H9 (cell line): ENCODE measurements at regions not wholly inside any gene's neighbourhood (a gene's known extent, or its start where the extent isn't known, plus 50 kb on each side); places are given as distances from the start of the nearest gene placed in this dataset.

Experiments used
- DNase-seq: peaks from one replicate; pipeline ENCODE4 v3.0.0-alpha.2; 2017
- H2AFZ ChIP-seq: one replicate; pipeline ENCODE4 v1.6.1; 2013; ENCODE audit warnings: mild to moderate bottlenecking, low read length, control low read depth, moderate library complexity
- H2AK5ac ChIP-seq: 2 replicates; pipeline ENCODE4 v1.6.1; 2013; ENCODE audit warnings: low read length, control low read depth, mixed read lengths; ENCODE audit not compliant: insufficient read length
- H2BK120ac ChIP-seq: one replicate; pipeline ENCODE4 v1.6.1; 2013; ENCODE audit warnings: low read depth, mild to moderate bottlenecking, low read length, control low read depth, inconsistent platforms; ENCODE audit not compliant: poor library complexity, severe bottlenecking
- H2BK12ac ChIP-seq: 2 replicates; pipeline ENCODE4 v1.6.1; 2013; ENCODE audit warnings: low read length, control low read depth, mixed read lengths, low read depth; ENCODE audit not compliant: insufficient read length
- H2BK15ac ChIP-seq: 2 replicates; pipeline ENCODE4 v1.6.1; 2013; ENCODE audit warnings: low read depth, low read length, control low read depth
- H2BK20ac ChIP-seq: one replicate; pipeline ENCODE4 v1.6.1; 2013; ENCODE audit warnings: low read depth, mild to moderate bottlenecking, low read length, control low read depth, inconsistent platforms; ENCODE audit not compliant: poor library complexity, severe bottlenecking
- H2BK5ac ChIP-seq: 2 replicates; pipeline ENCODE4 v1.6.1; 2013; ENCODE audit warnings: low read length, control low read depth, mixed read lengths; ENCODE audit not compliant: insufficient read length
- H3K14ac ChIP-seq: 2 replicates; pipeline ENCODE4 v1.6.1; 2013; ENCODE audit warnings: low read length, control low read depth; ENCODE audit not compliant: insufficient read depth
- H3K18ac ChIP-seq: 2 replicates; pipeline ENCODE4 v1.6.1; 2013; ENCODE audit warnings: low read depth, mild to moderate bottlenecking, mixed read lengths, low read length, control low read depth; ENCODE audit not compliant: insufficient read length
- H3K23ac ChIP-seq: 2 replicates; pipeline ENCODE4 v1.6.1; 2013; ENCODE audit warnings: low read length, control low read depth, mixed read lengths, low read depth; ENCODE audit not compliant: insufficient read length
- H3K23me2 ChIP-seq: 2 replicates; pipeline ENCODE4 v1.6.1; 2013; ENCODE audit warnings: low read depth, mild to moderate bottlenecking, mixed read lengths, low read length, control low read depth; ENCODE audit not compliant: insufficient read length, poor library complexity, severe bottlenecking
- H3K27ac ChIP-seq: 2 replicates; pipeline ENCODE4 v1.5.1; 2013; ENCODE audit warnings: low read length, control low read depth, mixed read lengths, low read depth; ENCODE audit not compliant: insufficient read length
- H3K27me3 ChIP-seq: 2 replicates; pipeline ENCODE4 v1.6.1; 2013; ENCODE audit warnings: low read length, control low read depth, inconsistent platforms; ENCODE audit not compliant: insufficient read depth
- H3K4ac ChIP-seq: 2 replicates; pipeline ENCODE4 v1.6.1; 2013; ENCODE audit warnings: low read depth, mild to moderate bottlenecking, control low read depth, inconsistent platforms, low read length, moderate library complexity
- H3K4me1 ChIP-seq: 2 replicates; pipeline ENCODE4 v1.6.1; 2013; ENCODE audit warnings: low read length, control low read depth, inconsistent platforms; ENCODE audit not compliant: insufficient read depth
- H3K4me2 ChIP-seq: 2 replicates; pipeline ENCODE4 v1.6.1; 2013; ENCODE audit warnings: low read length, control low read depth, mixed read lengths; ENCODE audit not compliant: insufficient read length, insufficient read depth
- H3K56ac ChIP-seq: 2 replicates; pipeline ENCODE4 v1.6.1; 2013; ENCODE audit warnings: low read depth, mild to moderate bottlenecking, mixed read lengths, low read length, control low read depth; ENCODE audit not compliant: insufficient read length
- H3K79me1 ChIP-seq: 2 replicates; pipeline ENCODE4 v1.6.1; 2013; ENCODE audit warnings: low read depth, mild to moderate bottlenecking, moderate library complexity, low read length, control low read depth, inconsistent platforms; ENCODE audit not compliant: insufficient read depth, poor library complexity, severe bottlenecking
- H3K79me2 ChIP-seq: 2 replicates; pipeline ENCODE4 v1.6.1; 2013; ENCODE audit warnings: low read length, control low read depth, inconsistent platforms; ENCODE audit not compliant: insufficient read depth
- H3K9ac ChIP-seq: 2 replicates; pipeline ENCODE4 v1.6.1; 2013; ENCODE audit warnings: low read length, control low read depth, mixed read lengths; ENCODE audit not compliant: insufficient read length; ENCODE audit errors: extremely low read depth
- H3K9me3 ChIP-seq: one replicate; pipeline ENCODE4 v1.6.1; 2013; ENCODE audit warnings: low read depth, low read length, inconsistent platforms; ENCODE audit not compliant: control insufficient read depth
- H3T11ph ChIP-seq: one replicate; pipeline ENCODE4 v1.6.1; 2013; ENCODE audit warnings: mild to moderate bottlenecking, low read length, control low read depth, inconsistent platforms
- H4K20me1 ChIP-seq: one replicate; pipeline ENCODE4 v1.6.1; 2013; ENCODE audit not compliant: control insufficient read depth, insufficient read length, insufficient read depth
- H4K5ac ChIP-seq: 2 replicates; pipeline ENCODE4 v1.6.1; 2013; ENCODE audit warnings: low read depth, mild to moderate bottlenecking, mixed read lengths, low read length, control low read depth; ENCODE audit not compliant: insufficient read length
- H4K8ac ChIP-seq: replicated peaks from 2 replicates; pipeline ENCODE4 v1.6.1; 2013; ENCODE audit warnings: low read length, control low read depth, mixed read lengths, low read depth; ENCODE audit not compliant: insufficient read length
- H4K91ac ChIP-seq: 2 replicates; pipeline ENCODE4 v1.6.1; 2013; ENCODE audit warnings: low read depth, mild to moderate bottlenecking, moderate library complexity, mixed read lengths, low read length, control low read depth; ENCODE audit not compliant: insufficient read length
- H3K27ac Mint-ChIP-seq, 3 experiments: 2 replicates in 2 of 3; 3 replicates in 1 of 3; pipeline ENCODE4 v1.8.0; 2020 to 2021; ENCODE audit warnings: mixed read lengths in 3 of 3, mild to moderate bottlenecking in 1 of 3, moderate library complexity in 1 of 3
- H3K27me3 Mint-ChIP-seq: 2 replicates; pipeline ENCODE4 v1.8.0; 2021; ENCODE audit warnings: low read depth, mild to moderate bottlenecking, moderate library complexity, mixed read lengths
- H3K36me3 Mint-ChIP-seq, 3 experiments: 2 replicates in 2 of 3; 3 replicates in 1 of 3; pipeline ENCODE4 v1.8.0; 2020 to 2021; ENCODE audit warnings: low read depth in 3 of 3, mixed read lengths in 3 of 3; ENCODE audit not compliant: insufficient read depth in 1 of 3
- H3K4me1 Mint-ChIP-seq, 2 experiments: 2 replicates each; pipeline ENCODE4 v1.8.0; 2020; ENCODE audit warnings: mixed read lengths in 2 of 2
- H3K4me3 Mint-ChIP-seq, 2 experiments: 2 replicates in 1 of 2; 3 replicates in 1 of 2; pipeline ENCODE4 v1.8.0; 2020 to 2021; ENCODE audit warnings: mild to moderate bottlenecking in 2 of 2, mixed read lengths in 2 of 2, moderate library complexity in 1 of 2
- H3K9me3 Mint-ChIP-seq, 2 experiments: 2 replicates in 1 of 2; 3 replicates in 1 of 2; pipeline ENCODE4 v1.8.0; 2020; ENCODE audit warnings: mild to moderate bottlenecking in 2 of 2, mixed read lengths in 2 of 2, moderate library complexity in 1 of 2
- CTCF ChIP-seq: fragments of 200-600 bp; sonication (generic); conservative IDR thresholded peaks from 3 replicates; pipeline ENCODE4 v1.8.0; 2021; ENCODE audit warnings: antibody characterized with exemption, mild to moderate bottlenecking

- H2BK15ac ChIP-seq = no peak overlapping the region
- Mint-ChIP-seq H3K9me3 (peaks cover 14 to 18% of the 10 kb centered on the region in 2 experiments; a peak in 4 of 5 replicates), H3K36me3 (peaks cover 8 to 18% (median 11%) of the 10 kb centered on the region in 3 experiments; a peak in 6 of 7 replicates), H3K4me3 (no peak overlapping the region), H3K27ac (no peak overlapping the region), H3K27me3 (no peaks in the 10 kb centered on the region), H3K4me1 (peaks cover 25 to 30% of the 10 kb centered on the region in 2 experiments)
- H3K4me2 ChIP-seq = no peak overlapping the region
- H3K9me3 ChIP-seq = no peaks in the 10 kb centered on the region
- no peaks in the 10 kb centered on the region for H3K79me2 ChIP-seq
- no peak overlapping the region for H2BK20ac ChIP-seq
- H2BK5ac ChIP-seq = no peak overlapping the region
- H3K27ac ChIP-seq = no peak overlapping the region
- H3K18ac ChIP-seq = no peak overlapping the region
- H3K27me3 ChIP-seq = no peaks in the 10 kb centered on the region
- no peak overlapping the region for H4K91ac ChIP-seq
- no peak overlapping the region for H2AK5ac ChIP-seq
- no peaks in the 10 kb centered on the region for H4K20me1 ChIP-seq
- TF ChIP-seq CTCF = no peak
- no peaks in the 10 kb centered on the region for H3K23me2 ChIP-seq
- no peak overlapping the region for H2AFZ ChIP-seq
- H3K4ac ChIP-seq = no peak overlapping the region
- no peak overlapping the region for H2BK12ac ChIP-seq
- H3T11ph ChIP-seq = no peak overlapping the region
- no peak overlapping the region for H3K56ac ChIP-seq
- H3K23ac ChIP-seq = no peak overlapping the region
- no peaks in the 10 kb centered on the region for H3K79me1 ChIP-seq
- H3K9ac ChIP-seq = no peak overlapping the region
- no peak overlapping the region for H4K8ac ChIP-seq
- H2BK120ac ChIP-seq = no peak overlapping the region
- H3K14ac ChIP-seq = no peak overlapping the region
- DNase-seq = no peak
- peaks cover 4% of the 10 kb centered on the region; the same call in 1 of the 2 replicates for H3K4me1 ChIP-seq
- no peak overlapping the region for H4K5ac ChIP-seq
These were observed 700.1 kb upstream of the ANKRD30A start for GRCh38 chr10:36425131-36425797.
